GM19467 (cell line): ENCODE measurements at regions not wholly inside any gene's neighbourhood (a gene's known extent, or its start where the extent isn't known, plus 50 kb on each side); places are given as distances from the start of the nearest gene placed in this dataset.

Experiments used
- ATAC-seq: cut with Tn5 transposase; IDR thresholded peaks from one replicate; pipeline ENCODE4 v1.9.1; 2021; ENCODE audit warnings: mild to moderate bottlenecking, moderate library complexity; ENCODE audit not compliant: unreplicated experiment

DNA sequence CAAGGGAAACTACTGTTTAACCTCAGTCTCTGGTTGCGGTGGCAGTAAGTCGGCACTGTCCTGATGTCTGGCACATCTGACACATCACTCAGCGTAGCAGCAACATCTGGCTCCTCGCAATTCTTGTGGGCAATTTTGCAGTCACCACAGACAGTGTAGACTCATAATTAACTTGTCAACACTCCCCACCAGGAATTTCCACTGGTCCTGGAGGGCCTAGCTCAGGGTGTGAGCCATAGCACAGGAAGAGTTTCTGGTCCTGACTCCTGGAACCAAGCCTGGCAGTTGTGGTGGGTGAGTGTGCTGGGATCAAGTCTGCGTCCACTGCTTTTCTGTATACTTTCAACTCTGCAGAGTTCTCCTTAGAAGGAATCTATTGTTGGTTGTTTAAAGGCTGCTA lies 209.7 kb downstream of the SNX19 start:
- no peak for ATAC-seq

- no peak for ATAC-seq
Observed at GRCh38 chr11:130707217-130707616, 209.1 kb downstream of the SNX19 start.

DNA sequence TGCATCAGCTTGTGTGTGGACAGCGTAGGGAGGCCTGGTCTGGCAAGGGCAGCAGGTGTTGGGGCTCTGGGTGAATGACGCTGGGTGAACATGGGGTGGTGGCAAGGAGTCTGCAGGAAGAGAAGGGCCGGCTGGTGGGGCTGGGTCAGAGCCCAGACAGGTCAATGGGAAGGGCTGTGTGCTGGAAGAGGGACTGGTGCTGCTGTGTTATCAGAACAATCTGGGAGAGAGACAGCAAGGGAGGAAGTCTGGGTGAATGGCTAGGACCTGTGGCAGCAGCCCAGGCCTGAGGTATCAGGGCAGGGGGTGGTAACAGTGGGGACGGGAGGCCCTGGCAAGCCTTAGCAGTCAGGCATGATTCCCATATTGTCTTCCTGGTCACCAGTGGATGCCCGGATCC lies 206.7 kb downstream of the SNX19 start:
- ATAC-seq, result no peak

GRCh38 chr11:130710021-130710420 lies 206.3 kb downstream of the SNX19 start:
- ATAC-seq, result no peak

DNA sequence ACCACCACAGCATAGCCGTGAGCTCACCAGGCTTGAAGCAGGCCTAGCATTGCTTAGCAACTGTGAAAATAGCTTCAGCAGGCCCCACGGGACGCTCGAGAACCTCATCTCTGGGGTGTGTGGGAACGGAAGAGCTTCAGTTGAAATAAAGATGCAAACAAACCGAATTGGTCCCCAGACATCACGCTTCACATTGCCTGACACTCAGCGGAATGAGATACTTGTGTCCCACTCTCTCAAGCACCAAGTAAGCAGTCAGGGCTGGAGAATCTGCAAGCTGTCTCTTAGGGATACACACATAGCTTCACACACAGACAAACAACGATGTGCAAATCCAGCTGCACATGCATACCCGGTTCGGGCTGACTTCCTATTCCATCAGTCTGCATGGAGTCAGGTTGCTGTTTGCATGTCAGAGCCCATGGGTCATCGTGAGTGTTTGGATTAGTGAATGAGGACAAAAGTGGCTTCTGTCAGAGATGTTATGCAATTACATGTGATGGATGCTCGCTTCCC lies 205.7 kb downstream of the SNX19 start:
- ATAC-seq, result no peak

- ATAC-seq, result no peak
Observed at GRCh38 chr11:130711193-130711592, 205.1 kb downstream of the SNX19 start.

DNA sequence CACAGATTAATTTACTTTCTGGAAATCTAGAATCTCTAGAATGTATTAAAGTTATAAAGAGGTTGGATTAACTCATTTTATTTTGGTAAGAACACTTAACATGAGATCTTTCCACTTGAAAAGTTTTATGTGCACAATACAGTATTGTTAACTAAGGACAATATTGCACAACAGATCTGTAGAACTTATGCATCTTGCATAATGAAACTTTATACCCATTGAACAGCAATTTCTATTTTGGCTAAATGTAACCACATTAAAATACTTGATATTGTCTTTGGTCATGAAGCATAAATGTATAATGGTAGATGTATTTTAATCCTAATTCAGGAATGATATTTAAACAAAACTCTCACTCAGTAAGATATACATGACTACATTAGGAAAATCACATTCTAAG lies 203.8 kb downstream of the SNX19 start:
- no peak for ATAC-seq

DNA sequence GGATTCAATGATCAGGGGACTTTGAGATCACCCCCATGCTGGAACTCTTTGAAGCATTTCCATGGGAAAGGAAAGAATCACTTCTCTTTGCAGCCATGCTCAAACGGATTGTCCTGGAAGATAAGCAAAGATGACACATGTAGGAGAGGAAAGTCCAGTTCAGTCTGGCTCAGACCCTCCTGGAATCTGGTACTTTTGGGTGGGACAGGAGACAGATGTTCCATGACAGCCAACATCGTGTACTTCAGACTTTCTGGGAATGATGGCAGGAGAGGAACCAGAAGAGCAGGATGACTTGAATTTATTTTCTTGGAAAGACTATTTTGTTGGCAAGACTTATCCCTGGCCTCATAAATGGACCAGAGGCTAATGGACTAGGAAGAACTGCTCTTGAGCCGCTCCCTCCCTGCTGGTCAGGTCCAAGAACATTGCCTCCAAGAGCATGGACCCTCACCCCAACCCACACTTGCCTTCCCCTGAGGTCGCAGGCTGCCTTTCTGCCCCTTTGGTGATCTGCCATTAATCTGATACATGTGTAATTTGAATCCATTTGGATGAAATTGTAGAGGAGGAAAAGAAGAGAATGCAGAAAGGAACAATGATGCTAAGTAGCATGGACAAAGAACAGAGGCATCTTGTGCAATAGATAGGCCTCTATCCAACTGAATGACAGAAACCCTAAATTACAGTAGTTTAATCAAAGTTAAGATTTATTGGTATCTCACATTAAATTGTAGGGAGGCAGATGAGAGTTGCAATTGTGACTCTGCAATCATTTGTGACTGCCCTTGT lies 201.0 kb downstream of the SNX19 start:
- no peak for ATAC-seq

- ATAC-seq, result no peak
Observed at GRCh38 chr11:130715877-130716220, 200.4 kb downstream of the SNX19 start.

GRCh38 chr11:130718120-130718519 lies 198.2 kb downstream of the SNX19 start:
- ATAC-seq, result no peak

GRCh38 chr11:130719220-130719915 lies 196.9 kb downstream of the SNX19 start:
- no peak for ATAC-seq

DNA sequence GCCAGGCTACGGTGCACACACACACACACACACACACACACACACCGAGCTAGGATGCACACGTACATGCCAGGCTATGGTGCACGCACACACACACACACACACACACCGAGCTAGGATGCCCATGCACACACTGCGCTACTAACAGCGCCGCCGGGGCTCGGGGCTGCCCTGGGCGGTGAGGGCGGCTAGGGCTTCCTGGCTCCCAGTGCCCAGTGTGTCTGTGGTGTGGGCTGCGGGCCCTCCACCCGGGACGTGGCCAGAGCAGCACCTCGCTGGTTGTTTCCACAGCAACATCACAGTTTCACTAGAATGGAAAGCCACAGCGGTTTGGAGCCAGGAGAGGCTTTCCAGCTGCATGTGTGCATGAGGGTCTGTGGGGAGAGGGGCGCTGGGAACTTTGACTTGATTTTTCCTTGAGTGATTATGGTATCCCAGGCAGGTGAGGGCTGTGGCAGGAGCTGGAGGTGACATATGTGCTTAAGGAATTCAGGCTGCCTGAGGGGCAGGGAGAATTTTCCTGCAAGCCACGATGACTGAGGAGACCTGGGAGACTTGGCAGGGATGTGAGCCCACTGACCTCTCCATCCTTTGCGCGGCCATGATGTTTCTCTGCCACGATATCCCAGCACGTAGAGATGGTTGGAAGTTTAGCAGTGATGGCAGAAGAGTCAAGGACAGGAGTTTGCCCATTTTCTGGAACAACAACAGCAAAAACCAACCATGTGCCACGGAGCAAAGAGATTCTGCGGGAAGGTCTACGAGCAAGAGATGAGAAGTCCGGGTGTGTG lies 195.9 kb downstream of the SNX19 start:
- ATAC-seq, result no peak

DNA sequence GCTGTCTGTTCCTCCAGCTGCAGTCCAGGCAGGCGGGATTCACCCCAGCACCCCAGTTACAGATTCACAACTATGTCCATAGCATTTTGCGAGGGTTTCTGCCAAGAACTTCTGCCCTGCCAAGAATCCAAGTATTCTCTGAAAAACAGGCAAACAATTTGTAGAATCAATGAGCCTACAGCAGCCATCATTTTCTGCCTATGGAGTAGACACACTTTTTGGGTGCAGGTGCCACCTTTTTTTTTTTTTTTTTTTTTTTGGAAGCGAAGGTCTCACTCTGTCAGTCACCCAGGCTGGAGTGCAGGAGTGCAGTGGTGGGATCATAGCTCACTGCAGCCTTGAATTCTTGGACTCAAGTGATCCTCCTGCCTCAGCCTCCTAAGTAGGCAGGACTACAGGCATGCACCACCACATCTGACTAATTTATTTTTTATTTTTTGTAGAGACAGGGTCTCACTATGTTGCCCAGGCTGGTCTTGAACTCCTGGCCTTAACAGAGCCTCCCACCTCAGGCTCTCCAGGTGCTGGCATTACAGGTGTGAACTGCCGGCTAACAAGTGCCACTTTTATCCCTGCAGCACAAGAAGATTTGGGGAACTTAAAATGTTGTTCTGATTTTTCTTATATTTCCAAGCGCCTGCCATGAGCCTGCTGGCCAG lies 195.1 kb downstream of the SNX19 start:
- ATAC-seq, result no peak

GRCh38 chr11:130721736-130722135 lies 194.5 kb downstream of the SNX19 start:
- ATAC-seq, result no peak

GRCh38 chr11:130722401-130722800 lies 193.9 kb downstream of the SNX19 start:
- ATAC-seq, result no peak

DNA sequence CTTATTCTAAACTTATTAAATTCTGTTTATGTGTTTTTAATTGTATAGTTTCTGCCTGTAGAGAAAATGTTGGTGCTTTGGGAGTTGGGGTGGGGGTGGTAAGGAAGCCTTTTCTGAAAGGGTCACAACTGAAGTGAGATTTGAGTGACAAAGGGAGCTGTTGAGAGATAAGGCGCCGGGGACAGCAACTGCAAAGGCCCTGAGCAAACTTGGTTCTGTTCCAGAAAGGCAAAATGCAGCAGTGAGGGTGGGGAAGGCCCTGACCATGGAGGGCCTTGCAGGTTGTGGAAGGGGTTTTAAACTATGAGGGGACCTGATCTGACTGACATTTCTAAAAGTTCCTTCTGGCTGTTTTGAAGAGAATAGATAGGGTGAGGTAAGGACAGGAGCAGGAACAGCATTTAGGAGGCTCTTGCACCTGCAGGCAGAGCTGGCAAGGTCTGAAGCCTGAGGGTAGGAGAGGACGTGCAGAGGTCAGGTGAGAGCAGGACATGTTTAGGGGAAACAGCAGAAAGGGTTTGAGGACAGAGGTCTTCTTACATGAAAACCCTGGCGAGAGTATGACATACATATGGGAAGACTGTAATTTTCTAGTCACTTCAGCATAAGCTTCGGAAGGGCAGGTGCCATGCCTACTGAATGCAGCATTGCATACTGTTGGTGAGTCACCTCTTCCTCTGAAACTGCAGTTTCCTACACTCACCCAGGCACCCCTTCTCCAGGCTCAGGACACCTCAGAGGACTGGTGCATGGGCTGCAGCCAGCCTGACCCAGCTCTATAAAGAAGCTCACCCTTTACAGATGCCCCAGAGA lies 190.7 kb downstream of the SNX19 start:
- no peak for ATAC-seq

DNA sequence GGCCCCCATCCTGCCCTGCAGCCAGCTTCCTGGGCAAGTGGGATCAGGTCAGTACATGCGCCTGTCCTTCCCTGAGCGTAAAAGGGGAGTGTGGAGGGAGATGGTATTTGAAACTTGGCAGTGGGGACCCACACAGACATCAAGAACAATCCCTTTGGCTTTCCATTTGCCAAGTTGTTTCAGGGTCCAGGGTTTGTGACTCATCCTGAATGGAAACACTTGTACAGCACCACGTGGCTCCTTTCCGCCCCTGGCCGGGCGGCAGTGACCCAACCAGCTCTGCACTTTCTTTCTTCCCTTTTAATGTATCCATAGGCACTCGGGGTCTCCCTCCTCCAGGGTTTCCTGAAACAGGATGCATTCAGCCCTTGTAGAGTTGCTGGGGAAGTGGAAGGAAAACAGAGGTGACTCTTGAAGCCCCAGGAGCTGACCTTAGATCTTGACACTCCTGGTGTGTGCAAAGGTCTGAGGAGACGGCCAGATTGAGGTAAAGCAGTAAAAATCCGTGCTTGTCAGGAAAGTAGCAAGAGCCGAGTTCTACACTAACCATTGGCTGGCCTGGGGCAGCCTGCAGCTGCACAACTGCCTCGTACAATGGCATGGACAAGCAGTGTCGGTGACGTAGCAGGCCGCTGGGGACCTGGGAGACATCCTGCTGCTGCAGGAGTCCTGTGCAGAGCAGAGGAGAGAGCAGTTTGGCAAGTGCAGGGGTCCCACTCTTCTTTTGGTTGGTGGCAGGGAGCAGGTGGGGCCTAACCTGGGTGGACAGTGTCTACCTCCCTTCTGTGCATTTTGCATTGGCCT lies 189.8 kb downstream of the SNX19 start:
- no peak for ATAC-seq

DNA sequence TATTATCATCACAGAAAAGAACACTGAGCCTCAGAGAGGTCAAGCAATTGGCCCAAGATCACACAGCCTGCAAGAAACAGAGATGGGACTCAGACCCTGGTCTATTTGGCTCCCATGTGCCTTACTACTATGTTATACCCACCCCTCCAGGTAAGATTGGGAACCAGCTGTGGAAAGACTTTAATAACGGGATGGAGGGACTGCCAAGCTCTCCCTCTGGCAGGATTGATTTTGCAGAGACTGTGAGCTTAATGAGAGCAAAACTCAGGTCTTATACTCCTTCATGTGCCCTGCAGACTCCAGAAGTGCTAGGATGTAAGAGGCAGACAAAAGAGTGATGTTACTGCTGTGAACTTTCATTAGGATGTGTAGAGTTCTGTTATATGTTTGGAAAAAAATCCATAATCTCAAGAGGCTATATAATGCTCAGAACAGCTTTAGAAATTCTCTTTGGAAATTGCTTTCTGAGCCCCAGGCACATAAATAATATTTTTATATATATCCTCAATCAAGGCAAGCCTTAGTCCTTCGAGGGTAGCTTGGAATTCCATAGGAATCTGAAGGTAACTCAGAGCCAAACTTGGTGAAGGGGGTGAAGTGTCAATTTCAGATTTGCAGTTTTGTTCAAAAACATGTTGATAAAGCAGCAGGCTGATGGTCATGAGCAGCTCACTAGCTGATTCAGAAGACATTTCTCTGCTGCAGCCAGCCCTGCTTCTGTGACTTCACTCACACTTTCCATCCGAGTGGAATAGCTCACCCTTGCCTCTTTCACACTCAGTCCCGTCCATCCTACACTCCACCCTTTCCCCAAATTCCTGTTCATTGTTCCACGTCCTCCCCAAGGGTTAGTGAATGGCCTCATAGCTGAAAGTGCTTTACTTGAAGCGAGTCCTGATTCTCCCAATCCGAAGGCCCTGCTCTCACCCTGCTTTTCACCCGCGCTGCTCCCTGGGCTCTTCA lies 188.8 kb downstream of the SNX19 start:
- ATAC-seq, result no peak
